Osteoblast (primary cell): ENCODE measurements at regions not wholly inside any gene's neighbourhood (a gene's known extent, or its start where the extent isn't known, plus 50 kb on each side); places are given as distances from the start of the nearest gene placed in this dataset.

Experiments used
- DNase-seq: peaks from one replicate; pipeline ENCODE4 v3.0.0; 2011; ENCODE audit warnings: low spot score, mixed read lengths; ENCODE audit not compliant: insufficient read length; ENCODE audit errors: missing footprints
- H2AFZ ChIP-seq: 2 replicates; pipeline ENCODE4 v1.6.0; 2011; ENCODE audit warnings: mild to moderate bottlenecking, low read length
- H3K27ac ChIP-seq: 2 replicates; pipeline ENCODE4 v1.5.1; 2011; ENCODE audit warnings: mild to moderate bottlenecking, low read depth, low read length, moderate library complexity
- H3K27me3 ChIP-seq: 2 replicates; pipeline ENCODE4 v1.6.0; 2012; ENCODE audit warnings: mild to moderate bottlenecking, control low read depth, inconsistent platforms, low read length, moderate library complexity; ENCODE audit not compliant: insufficient read depth
- H3K36me3 ChIP-seq: 2 replicates; pipeline ENCODE4 v1.5.1; 2011; ENCODE audit warnings: mild to moderate bottlenecking, low read length, control low read depth, moderate library complexity; ENCODE audit not compliant: insufficient read depth
- H3K4me1 ChIP-seq: 2 replicates; pipeline ENCODE4 v1.5.1; 2011; ENCODE audit warnings: mild to moderate bottlenecking, low read length, control low read depth, moderate library complexity; ENCODE audit not compliant: insufficient read depth
- H3K4me2 ChIP-seq: 2 replicates; pipeline ENCODE4 v1.6.0; 2011; ENCODE audit warnings: mild to moderate bottlenecking, low read length; ENCODE audit not compliant: insufficient read depth
- H3K4me3 ChIP-seq: fragments of 200-600 bp; sonication (generic); 3 replicates; pipeline ENCODE4 v1.5.1; 2012; ENCODE audit warnings: mild to moderate bottlenecking, low read length, inconsistent platforms; ENCODE audit not compliant: insufficient read depth
- H3K79me2 ChIP-seq: 2 replicates; pipeline ENCODE4 v1.6.0; 2012; ENCODE audit warnings: mild to moderate bottlenecking, low read length, control low read depth, inconsistent platforms; ENCODE audit not compliant: insufficient read depth
- H3K9me3 ChIP-seq: 2 replicates; pipeline ENCODE4 v1.5.1; 2011; ENCODE audit warnings: low read depth, low read length, control low read depth
- H4K20me1 ChIP-seq: 2 replicates; pipeline ENCODE4 v1.6.0; 2012; ENCODE audit warnings: mild to moderate bottlenecking, low read length, control low read depth; ENCODE audit not compliant: insufficient read depth
- CTCF ChIP-seq: IDR thresholded peaks from 2 replicates; pipeline ENCODE4 v1.5.1; 2011; ENCODE audit warnings: mild to moderate bottlenecking, low read depth, low read length, moderate library complexity; ENCODE audit errors: extremely low read depth

- H3K4me1 ChIP-seq, result peaks cover 14% of the 10 kb centered on the region
- no peak overlapping the region for H3K4me2 ChIP-seq
- no peaks in the 10 kb centered on the region for H3K27me3 ChIP-seq
- TF ChIP-seq CTCF, result no peak
- H2AFZ ChIP-seq, result no peak overlapping the region
- no peak overlapping the region for H3K4me3 ChIP-seq
- H3K36me3 ChIP-seq, result no peaks in the 10 kb centered on the region
- DNase-seq, result peak; percentile 71
- no peak overlapping the region for H3K27ac ChIP-seq
- no peaks in the 10 kb centered on the region for H4K20me1 ChIP-seq
- H3K9me3 ChIP-seq, result no peaks in the 10 kb centered on the region
- H3K79me2 ChIP-seq, result no peaks in the 10 kb centered on the region
These were observed 169.8 kb upstream of the PLXNC1 start for GRCh38 chr12:93978553-93978952.

- H3K27me3 ChIP-seq, result no peaks in the 10 kb centered on the region
- peaks cover 14% of the 10 kb centered on the region for H3K4me1 ChIP-seq
- no peak overlapping the region for H2AFZ ChIP-seq
- H3K27ac ChIP-seq, result no peak overlapping the region
- no peak for DNase-seq
- no peak overlapping the region for H3K4me2 ChIP-seq
- H3K9me3 ChIP-seq, result no peaks in the 10 kb centered on the region
- no peaks in the 10 kb centered on the region for H4K20me1 ChIP-seq
- peak; percentile 53 for TF ChIP-seq CTCF
- H3K79me2 ChIP-seq, result no peaks in the 10 kb centered on the region
- H3K36me3 ChIP-seq, result no peaks in the 10 kb centered on the region
- H3K4me3 ChIP-seq, result no peak overlapping the region
These were observed 169.2 kb upstream of the PLXNC1 start for GRCh38 chr12:93979189-93979588.

- Histone ChIP-seq H3K27me3 (no peaks in the 10 kb centered on the region), H3K4me2 (no peak overlapping the region), H3K36me3 (no peaks in the 10 kb centered on the region), H3K27ac (no peak overlapping the region), H3K4me3 (no peak overlapping the region), H2AFZ (no peak overlapping the region), H3K9me3 (no peaks in the 10 kb centered on the region), H3K4me1 (peaks cover 14% of the 10 kb centered on the region), H3K79me2 (no peaks in the 10 kb centered on the region), H4K20me1 (no peaks in the 10 kb centered on the region)
- no peak for TF ChIP-seq CTCF
- DNase-seq, result no peak
These were observed 167.7 kb upstream of the PLXNC1 start for GRCh38 chr12:93980711-93981110.

GRCh38 chr12:93981411-93981810 lies 167.0 kb upstream of the PLXNC1 start:
- no peak for DNase-seq
- Histone ChIP-seq H3K36me3 (no peaks in the 10 kb centered on the region), H3K27ac (no peak overlapping the region), H2AFZ (no peak overlapping the region), H3K4me1 (peaks cover 14% of the 10 kb centered on the region), H3K27me3 (no peaks in the 10 kb centered on the region), H4K20me1 (no peaks in the 10 kb centered on the region), H3K4me2 (no peak overlapping the region), H3K79me2 (no peaks in the 10 kb centered on the region), H3K9me3 (no peaks in the 10 kb centered on the region), H3K4me3 (no peak overlapping the region)
- TF ChIP-seq CTCF, result no peak
